Keratinocyte (primary cell): ENCODE measurements at regions not wholly inside any gene's neighbourhood (a gene's known extent, or its start where the extent isn't known, plus 50 kb on each side); places are given as distances from the start of the nearest gene placed in this dataset.

ENCODE experiments used
- DNase-seq: peaks from one replicate; pipeline ENCODE4 v3.0.0-alpha.2; 2011; ENCODE audit warnings: low read depth, missing footprints, low spot score
- FAIRE-seq: peaks from 2 replicates; lab custom pipeline; 2011; peaks lifted over from hg19 to GRCh38; lab: Jason Lieb, UNC
- H2AFZ ChIP-seq: 2 replicates; pipeline ENCODE4 v1.6.0; 2012; ENCODE audit warnings: low read length, control low read depth, inconsistent platforms; ENCODE audit not compliant: control insufficient read depth
- H3K27ac ChIP-seq: 2 replicates; pipeline ENCODE4 v1.5.1; 2011; ENCODE audit warnings: low read length; ENCODE audit not compliant: control insufficient read depth, insufficient read depth
- H3K27me3 ChIP-seq: 3 replicates; pipeline ENCODE4 v1.6.0; 2011; ENCODE audit warnings: low read length; ENCODE audit not compliant: control insufficient read depth, insufficient read depth; ENCODE audit errors: extremely low read depth
- H3K36me3 ChIP-seq, 2 experiments: 2 replicates in 1 of 2; 3 replicates in 1 of 2; pipeline ENCODE4 v1.5.1; 2011; ENCODE audit warnings: low read length in 2 of 2, mild to moderate bottlenecking in 1 of 2; ENCODE audit not compliant: control insufficient read depth in 2 of 2, insufficient read depth in 2 of 2; ENCODE audit errors: extremely low read depth in 1 of 2
- H3K4me1 ChIP-seq: 3 replicates; pipeline ENCODE4 v1.5.1; 2011; ENCODE audit warnings: low read length; ENCODE audit not compliant: control insufficient read depth, insufficient read depth; ENCODE audit errors: extremely low read depth
- H3K4me2 ChIP-seq: 3 replicates; pipeline ENCODE4 v1.6.0; 2011; ENCODE audit warnings: low read depth, low read length; ENCODE audit not compliant: control insufficient read depth, insufficient read depth; ENCODE audit errors: extremely low read depth
- H3K4me3 ChIP-seq, 3 experiments: fragments of 200-600 bp in 1 of 3; sonication (generic) in 1 of 3; 2 replicates in 2 of 3; 3 replicates in 1 of 3; pipeline ENCODE4 v1.5.1; 2011 to 2016; ENCODE audit warnings: low read length in 3 of 3, mild to moderate bottlenecking in 3 of 3, control low read depth in 2 of 3, inconsistent platforms in 1 of 3, low read depth in 1 of 3, mixed read lengths in 1 of 3, mixed run types in 1 of 3, moderate library complexity in 1 of 3; ENCODE audit not compliant: control insufficient read depth in 2 of 3, insufficient read depth in 2 of 3; ENCODE audit errors: extremely low read depth in 1 of 3
- H3K79me2 ChIP-seq: 2 replicates; pipeline ENCODE4 v1.6.0; 2012; ENCODE audit warnings: low read length; ENCODE audit not compliant: control insufficient read depth, insufficient read depth
- H3K9ac ChIP-seq: 3 replicates; pipeline ENCODE4 v1.6.0; 2011; ENCODE audit warnings: low read length; ENCODE audit not compliant: control insufficient read depth, insufficient read depth; ENCODE audit errors: extremely low read depth
- H3K9me1 ChIP-seq: 3 replicates; pipeline ENCODE4 v1.6.0; 2011; ENCODE audit warnings: low read length; ENCODE audit not compliant: control insufficient read depth, insufficient read depth; ENCODE audit errors: extremely low read depth
- H3K9me3 ChIP-seq: 2 replicates; pipeline ENCODE4 v1.5.1; 2012; ENCODE audit warnings: low read depth, low read length; ENCODE audit not compliant: control insufficient read depth
- H4K20me1 ChIP-seq: 3 replicates; pipeline ENCODE4 v1.6.0; 2011; ENCODE audit warnings: low read length; ENCODE audit not compliant: control insufficient read depth, insufficient read depth; ENCODE audit errors: extremely low read depth
- EZH2 ChIP-seq: IDR thresholded peaks from one replicate; pipeline ENCODE4 v1.6.1; 2012; ENCODE audit warnings: inconsistent platforms, mild to moderate bottlenecking, low read length, moderate library complexity
- dilution Hi-C: fragments of 300-500 bp; cut with MboI; formaldehyde crosslinking; loops from one replicate; pipeline ENCODE4 v1.7.0; 2020; ENCODE audit warnings: low sequenced_read_pairs; ENCODE audit not compliant: extremely low pct_ligation_motif_present
- TF ChIP-seq, protein P1 (sequence below), 3 experiments: IDR thresholded peaks in 1 of 3; conservative IDR thresholded peaks in 1 of 3; optimal IDR thresholded peaks in 1 of 3; 2 replicates in 2 of 3; 3 replicates in 1 of 3; pipeline versions ENCODE3 to v1.5.1; 2011; ENCODE audit warnings: low read length in 3 of 3, mild to moderate bottlenecking in 3 of 3, moderate library complexity in 2 of 3, control low read depth in 1 of 3, inconsistent platforms in 1 of 3; ENCODE audit not compliant: insufficient read depth in 2 of 3; ENCODE audit errors: extremely low read depth in 1 of 3

DNA sequence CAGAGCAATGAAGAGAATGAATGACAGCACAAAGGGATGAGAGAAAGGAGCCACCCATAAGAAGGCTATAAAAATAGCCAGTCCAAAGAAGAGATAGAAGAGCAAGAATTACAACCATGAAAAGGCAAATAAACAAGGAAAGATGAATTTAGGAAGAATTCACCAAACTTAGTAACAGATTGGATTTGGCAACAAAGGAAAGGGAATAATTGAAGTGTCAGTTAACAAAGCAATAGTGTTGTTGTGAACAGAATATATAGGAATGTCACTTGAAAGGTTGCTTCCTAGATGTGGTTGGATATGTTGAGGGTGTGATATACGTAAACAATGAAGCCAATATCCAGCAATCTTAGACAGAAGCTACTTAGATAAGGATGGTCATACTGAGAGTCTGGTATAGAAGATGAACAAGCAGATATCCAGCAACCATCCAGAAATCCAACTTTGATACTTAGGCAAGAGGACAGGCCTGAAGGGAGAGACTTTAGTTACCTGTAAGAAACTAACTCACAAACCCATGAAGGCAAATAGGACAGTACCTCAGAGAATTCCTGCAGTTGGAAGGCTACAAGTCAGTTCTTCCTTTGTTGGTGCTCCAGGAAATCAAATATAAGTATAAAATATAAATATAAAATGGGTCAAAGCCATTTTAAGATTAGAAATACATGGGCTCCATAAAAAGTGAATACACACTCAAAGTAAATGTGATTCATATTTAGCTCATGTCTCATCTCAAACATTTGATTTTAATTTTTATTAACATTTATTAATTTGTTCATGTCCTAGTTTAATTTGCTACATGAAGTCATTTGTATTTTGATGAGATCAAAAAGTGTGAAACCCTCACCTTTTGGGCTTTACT lies 106.5 kb downstream of the HFE start:
- no peak overlapping the region for H3K27ac ChIP-seq
- peaks cover 10% of the 10 kb centered on the region for H3K4me1 ChIP-seq
- H4K20me1 ChIP-seq, result peaks cover 3% of the 10 kb centered on the region
- no peaks in the 10 kb centered on the region for H3K9me1 ChIP-seq
- H3K9me3 ChIP-seq, result no peaks in the 10 kb centered on the region
- no peak for DNase-seq
- TF ChIP-seq, protein P1, sequence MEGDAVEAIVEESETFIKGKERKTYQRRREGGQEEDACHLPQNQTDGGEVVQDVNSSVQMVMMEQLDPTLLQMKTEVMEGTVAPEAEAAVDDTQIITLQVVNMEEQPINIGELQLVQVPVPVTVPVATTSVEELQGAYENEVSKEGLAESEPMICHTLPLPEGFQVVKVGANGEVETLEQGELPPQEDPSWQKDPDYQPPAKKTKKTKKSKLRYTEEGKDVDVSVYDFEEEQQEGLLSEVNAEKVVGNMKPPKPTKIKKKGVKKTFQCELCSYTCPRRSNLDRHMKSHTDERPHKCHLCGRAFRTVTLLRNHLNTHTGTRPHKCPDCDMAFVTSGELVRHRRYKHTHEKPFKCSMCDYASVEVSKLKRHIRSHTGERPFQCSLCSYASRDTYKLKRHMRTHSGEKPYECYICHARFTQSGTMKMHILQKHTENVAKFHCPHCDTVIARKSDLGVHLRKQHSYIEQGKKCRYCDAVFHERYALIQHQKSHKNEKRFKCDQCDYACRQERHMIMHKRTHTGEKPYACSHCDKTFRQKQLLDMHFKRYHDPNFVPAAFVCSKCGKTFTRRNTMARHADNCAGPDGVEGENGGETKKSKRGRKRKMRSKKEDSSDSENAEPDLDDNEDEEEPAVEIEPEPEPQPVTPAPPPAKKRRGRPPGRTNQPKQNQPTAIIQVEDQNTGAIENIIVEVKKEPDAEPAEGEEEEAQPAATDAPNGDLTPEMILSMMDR (optimal IDR thresholded peaks at IDR 0.05 in 1 of 3, IDR thresholded peaks at IDR 0.05 in 1 of 3, conservative IDR thresholded peaks at IDR 0.05 in 1 of 3; ENCODE audit: extremely low read depth in 1 of 3, insufficient read depth in 2 of 3, low read length in 3 of 3), result no peak
- no peak for TF ChIP-seq EZH2
- dilution Hi-C loops, result no loop called here
- no peak for FAIRE-seq
- no peak overlapping the region for H3K4me2 ChIP-seq
- no peak overlapping the region for H2AFZ ChIP-seq
- no peaks in the 10 kb centered on the region for H3K27me3 ChIP-seq
- H3K79me2 ChIP-seq, result peaks cover 4% of the 10 kb centered on the region
- no peak overlapping the region for H3K9ac ChIP-seq
- no peaks in the 10 kb centered on the region for H3K36me3 ChIP-seq
- no peak overlapping the region for H3K4me3 ChIP-seq

DNA sequence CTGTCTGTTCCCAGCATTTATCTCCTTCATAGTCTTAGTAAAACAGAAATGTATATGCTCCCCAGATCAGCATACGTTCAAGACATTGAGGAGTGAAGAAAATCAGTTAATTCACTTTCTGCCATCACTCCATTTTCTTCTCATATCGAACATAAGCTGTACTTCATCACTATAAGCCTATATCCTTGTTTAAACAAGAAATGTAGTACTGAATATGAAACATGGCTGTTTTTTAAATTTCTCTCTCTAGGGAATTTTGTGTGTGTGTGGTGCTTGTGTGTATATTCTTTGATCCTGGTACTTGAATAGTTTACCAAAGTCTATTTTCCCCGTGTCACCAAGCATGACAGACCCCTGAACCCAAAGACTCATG lies 107.1 kb downstream of the HFE start:
- peaks cover 6% of the 10 kb centered on the region for H3K79me2 ChIP-seq
- peaks cover 4% of the 10 kb centered on the region for H4K20me1 ChIP-seq
- no peak overlapping the region for H3K4me3 ChIP-seq
- no peak overlapping the region for H3K4me2 ChIP-seq
- peaks cover 9% of the 10 kb centered on the region for H3K4me1 ChIP-seq
- dilution Hi-C loops, result no loop called here
- no peaks in the 10 kb centered on the region for H3K27me3 ChIP-seq
- H3K9ac ChIP-seq, result peak overlapping the region; percentile 95
- no peak overlapping the region for H3K27ac ChIP-seq
- TF ChIP-seq, protein P1 (optimal IDR thresholded peaks at IDR 0.05 in 1 of 3, IDR thresholded peaks at IDR 0.05 in 1 of 3, conservative IDR thresholded peaks at IDR 0.05 in 1 of 3; ENCODE audit: extremely low read depth in 1 of 3, insufficient read depth in 2 of 3, low read length in 3 of 3), result no peak
- TF ChIP-seq EZH2, result no peak
- no peaks in the 10 kb centered on the region for H3K9me3 ChIP-seq
- H3K36me3 ChIP-seq, result no peaks in the 10 kb centered on the region
- no peaks in the 10 kb centered on the region for H3K9me1 ChIP-seq
- no peak overlapping the region for H2AFZ ChIP-seq
- FAIRE-seq (no peak), DNase-seq (no peak)
